SK-N-SH treated with all-trans-retinoic acid at 6 μM for 48 hours (cell line): ENCODE measurements at regions not wholly inside any gene's neighbourhood (a gene's known extent, or its start where the extent isn't known, plus 50 kb on each side); places are given as distances from the start of the nearest gene placed in this dataset.

ENCODE experiments used
- GLIS3 ChIP-seq: fragments of 250-450 bp; sonication (Bioruptor Pico); IDR thresholded peaks from 2 replicates; pipeline ENCODE4 v1.5.0; 2020; ENCODE audit warnings: mild to moderate bottlenecking, moderate library complexity
- OSR1 ChIP-seq: fragments of 250-450 bp; sonication (Bioruptor Pico); IDR thresholded peaks from 2 replicates; pipeline ENCODE4 v1.8.0; 2022; ENCODE audit warnings: moderate library complexity, mild to moderate bottlenecking, inconsistent platforms
- TOX ChIP-seq: fragments of 250-450 bp; sonication (Bioruptor Pico); IDR thresholded peaks from 2 replicates; pipeline ENCODE4 v1.8.0; 2021; ENCODE audit warnings: mild to moderate bottlenecking, moderate library complexity, borderline replicate concordance
- ZFP30 ChIP-seq: fragments of 450-650 bp; formaldehyde crosslinking; IDR thresholded peaks from 2 replicates; pipeline ENCODE4 v1.5.0; 2022; ENCODE audit warnings: mild to moderate bottlenecking, moderate library complexity
- ZNF565 ChIP-seq: fragments of 450-650 bp; formaldehyde crosslinking; conservative IDR thresholded peaks from 2 replicates; pipeline ENCODE4 v1.5.0; 2020; ENCODE audit warnings: low read depth, mild to moderate bottlenecking, moderate library complexity
- TF ChIP-seq, protein P1 (sequence below): fragments of 250-450 bp; sonication (Bioruptor Pico); IDR thresholded peaks from 2 replicates; pipeline ENCODE4 v1.8.0; 2020; ENCODE audit warnings: mild to moderate bottlenecking, moderate library complexity, borderline replicate concordance

DNA sequence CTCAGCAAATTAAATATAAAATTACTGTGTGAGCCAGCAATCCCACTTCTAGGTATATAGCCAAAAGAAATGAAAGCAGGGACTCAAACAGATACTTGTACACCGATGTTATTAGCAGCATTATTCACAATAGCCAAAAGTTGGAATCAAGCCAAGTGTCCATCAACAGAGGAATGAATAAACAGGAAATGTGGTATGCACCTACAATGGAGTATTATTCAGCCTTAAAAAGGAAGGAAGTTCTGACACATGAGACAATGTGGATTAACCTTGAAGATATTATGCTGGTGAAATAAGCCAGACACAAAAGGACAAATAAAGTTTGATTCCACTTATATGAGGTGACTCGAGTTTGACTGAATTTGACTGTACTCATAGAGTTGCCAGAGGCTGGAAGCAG, 108.3 kb upstream of the DUSP21 start:
- no peak for TF ChIP-seq ZFP30 (CRISPR knock-in tag)
- TF ChIP-seq, protein P1, sequence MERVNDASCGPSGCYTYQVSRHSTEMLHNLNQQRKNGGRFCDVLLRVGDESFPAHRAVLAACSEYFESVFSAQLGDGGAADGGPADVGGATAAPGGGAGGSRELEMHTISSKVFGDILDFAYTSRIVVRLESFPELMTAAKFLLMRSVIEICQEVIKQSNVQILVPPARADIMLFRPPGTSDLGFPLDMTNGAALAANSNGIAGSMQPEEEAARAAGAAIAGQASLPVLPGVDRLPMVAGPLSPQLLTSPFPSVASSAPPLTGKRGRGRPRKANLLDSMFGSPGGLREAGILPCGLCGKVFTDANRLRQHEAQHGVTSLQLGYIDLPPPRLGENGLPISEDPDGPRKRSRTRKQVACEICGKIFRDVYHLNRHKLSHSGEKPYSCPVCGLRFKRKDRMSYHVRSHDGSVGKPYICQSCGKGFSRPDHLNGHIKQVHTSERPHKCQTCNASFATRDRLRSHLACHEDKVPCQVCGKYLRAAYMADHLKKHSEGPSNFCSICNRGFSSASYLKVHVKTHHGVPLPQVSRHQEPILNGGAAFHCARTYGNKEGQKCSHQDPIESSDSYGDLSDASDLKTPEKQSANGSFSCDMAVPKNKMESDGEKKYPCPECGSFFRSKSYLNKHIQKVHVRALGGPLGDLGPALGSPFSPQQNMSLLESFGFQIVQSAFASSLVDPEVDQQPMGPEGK (CRISPR knock-in tag) = no peak
- TF ChIP-seq ZNF565 (CRISPR knock-in tag) = no peak
- no peak for TF ChIP-seq OSR1
- TF ChIP-seq GLIS3 (CRISPR knock-in tag) = no peak
- no peak for TF ChIP-seq TOX (CRISPR knock-in tag)
